ENCODE measurements at regions not wholly inside any gene's neighbourhood (a gene's known extent, or its start where the extent isn't known, plus 50 kb on each side); places are given as distances from the start of the nearest gene placed in this dataset.

- TF ChIP-seq CTCF (conservative IDR thresholded peaks at IDR 0.05; ENCODE audit: low read length): no peak
- no peak for TF ChIP-seq EZH2phosphoT487 (IDR thresholded peaks at IDR 0.05; ENCODE audit: borderline replicate concordance, low read depth, low read length)
These were observed 113.6 kb upstream of the SEM1 start for GRCh38 chr7:96823274-96823673.
